ENCODE measurements at regions not wholly inside any gene's neighbourhood (a gene's known extent, or its start where the extent isn't known, plus 50 kb on each side); places are given as distances from the start of the nearest gene placed in this dataset.
"Not testable (repeated sequence)": the region's sequence is repeated elsewhere in the genome, so short reads cannot be mapped to it uniquely, and the experiment has no call there.

GRCh38 chr6:163751032-163751525 is 336.6 kb downstream of the QKI start:
- Histone ChIP-seq H3K4me3 (no peak overlapping the region), H3K27me3 (no peaks in the 10 kb centered on the region), H3K4me1 (peaks cover 0 to 5% of the 10 kb centered on the region in 2 donors), H3K9me3 (peaks cover 0 to 3% of the 10 kb centered on the region in 2 donors), H3K36me3 (no peaks in the 10 kb centered on the region), H3K27ac (no peak overlapping the region)
- no peak for DNase-seq
- intact Hi-C loops (cut with DNase I) = no loop called here
- ATAC-seq = no peak
- no peak for TF ChIP-seq CTCF (IDR thresholded peaks at IDR 0.05)

DNA sequence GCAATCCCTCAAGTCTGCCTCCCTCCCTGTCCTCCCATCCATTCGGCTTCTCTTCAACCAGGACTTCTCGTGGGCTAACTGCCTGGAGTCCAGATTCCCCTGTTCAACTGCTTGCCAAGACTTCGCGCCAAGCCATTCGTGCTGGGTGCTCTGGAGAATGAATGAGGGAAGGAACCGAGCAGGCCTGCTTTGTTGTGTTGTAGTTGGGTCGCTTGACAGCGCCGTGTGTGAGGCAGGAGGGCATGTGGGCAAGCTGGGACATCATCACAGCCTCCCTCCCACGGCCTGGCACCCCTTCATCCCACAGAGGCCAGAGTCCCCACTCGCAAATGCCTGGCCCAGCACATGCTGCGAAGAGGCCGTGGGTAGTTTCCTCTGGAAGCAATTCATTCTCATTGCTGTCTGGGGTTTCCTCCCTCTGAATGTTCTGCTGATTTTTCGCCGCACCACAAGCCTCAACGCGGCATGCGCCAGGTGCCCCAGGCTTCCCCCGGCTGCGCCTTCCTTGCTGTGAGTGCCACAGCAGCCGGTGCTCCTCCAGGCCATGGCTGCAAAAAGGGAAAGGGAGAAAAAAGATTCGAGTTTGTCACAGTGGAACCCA is 336.0 kb downstream of the QKI start:
- Histone ChIP-seq H3K9me3 (peaks cover 0 to 3% of the 10 kb centered on the region in 2 donors), H3K4me3 (no peak overlapping the region), H3K36me3 (no peaks in the 10 kb centered on the region), H3K27ac (no peak overlapping the region), H3K4me1 (peaks cover 0 to 3% of the 10 kb centered on the region in 2 donors), H3K27me3 (no peaks in the 10 kb centered on the region)
- no peak for TF ChIP-seq CTCF (IDR thresholded peaks at IDR 0.05)
- intact Hi-C loops (cut with DNase I) = no loop called here
- DNase-seq (no peak), ATAC-seq (no peak)

DNA sequence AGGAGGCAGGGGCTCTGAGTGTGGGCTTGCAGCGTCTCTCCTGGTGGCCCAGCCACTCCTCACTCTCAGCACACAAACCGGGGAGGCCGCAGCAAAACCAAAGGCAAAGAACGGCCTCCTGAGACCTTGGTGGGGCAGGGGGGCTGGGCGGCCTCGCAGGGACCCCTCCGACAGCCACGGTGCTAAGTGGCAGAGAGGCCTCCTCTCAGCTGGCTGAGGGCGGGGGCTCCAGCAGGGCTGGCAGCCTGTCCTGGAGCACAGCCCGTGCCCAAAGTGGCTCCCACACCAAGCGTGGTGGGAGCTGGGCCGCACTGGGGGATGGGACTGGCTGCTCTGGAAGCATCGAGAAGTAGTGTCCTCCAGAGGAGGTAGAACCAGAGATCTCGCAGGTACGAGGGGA is 334.4 kb downstream of the QKI start:
- ATAC-seq (no peak), DNase-seq (no peak)

DNA sequence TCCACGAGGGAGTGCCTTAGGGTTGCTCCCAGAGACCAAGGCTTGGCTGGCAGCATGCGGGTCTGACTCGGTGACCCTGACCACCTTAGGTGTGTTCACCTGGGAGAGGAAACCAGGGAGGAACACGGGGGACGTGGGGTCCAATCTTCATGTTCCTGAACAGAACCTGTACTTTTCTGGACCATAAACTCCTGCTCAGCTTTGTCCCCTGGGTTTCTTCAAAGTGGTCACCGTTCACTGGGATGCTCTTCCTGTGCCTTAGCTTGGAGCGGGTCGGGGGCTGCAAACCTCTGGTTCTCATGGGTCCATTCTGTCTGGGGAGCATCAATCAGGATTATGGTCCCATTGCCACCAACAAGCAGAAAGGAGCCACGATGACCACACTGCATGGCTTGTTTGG is 333.5 kb downstream of the QKI start:
- H3K9me3 ChIP-seq = no peaks in the 10 kb centered on the region
- no peaks in the 10 kb centered on the region for H3K36me3 ChIP-seq
- intact Hi-C loops (cut with DNase I) = no loop called here
- H3K27ac ChIP-seq = no peak overlapping the region
- DNase-seq (no peak), ATAC-seq (no peak)
- TF ChIP-seq CTCF (IDR thresholded peaks at IDR 0.05) = no peak
- H3K27me3 ChIP-seq = no peaks in the 10 kb centered on the region
- H3K4me1 ChIP-seq = no peaks in the 10 kb centered on the region
- no peak overlapping the region for H3K4me3 ChIP-seq

More for the DNA sequence above, 334.4 kb downstream of the QKI start:
- no peak for TF ChIP-seq CTCF (IDR thresholded peaks at IDR 0.05)
- no peaks in the 10 kb centered on the region for H3K27me3 ChIP-seq
- no peak overlapping the region for H3K4me3 ChIP-seq
- H3K9me3 ChIP-seq = peaks cover 0 to under 1% of the 10 kb centered on the region in 2 donors
- H3K4me1 ChIP-seq = no peaks in the 10 kb centered on the region
- no peak overlapping the region for H3K27ac ChIP-seq
- intact Hi-C loops (cut with DNase I) = no loop called here
- no peaks in the 10 kb centered on the region for H3K36me3 ChIP-seq

DNA sequence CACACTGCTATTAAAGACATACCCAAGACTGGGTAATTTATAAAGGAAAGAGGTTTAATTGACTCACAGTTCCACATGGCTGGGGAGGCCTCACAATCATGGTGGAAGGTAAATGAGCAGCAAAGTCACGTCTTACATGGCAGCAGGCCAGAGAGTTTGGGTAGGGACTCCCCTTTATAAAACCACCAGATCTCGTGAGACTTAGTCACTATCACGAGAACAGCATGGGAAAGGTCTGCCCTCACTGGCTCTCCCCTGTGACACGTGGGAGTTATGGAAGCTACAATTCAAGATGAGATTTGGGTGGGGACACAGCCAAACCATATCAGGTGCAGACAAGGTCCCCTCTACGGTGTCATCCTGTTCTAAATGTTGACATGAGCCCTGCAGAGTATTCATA is 332.5 kb downstream of the QKI start:
- H3K4me1 ChIP-seq; H3K36me3 ChIP-seq; ATAC-seq; H3K4me3 ChIP-seq; intact Hi-C loops (cut with DNase I); DNase-seq; H3K27me3 ChIP-seq; H3K27ac ChIP-seq; H3K9me3 ChIP-seq: not testable (repeated sequence)
